ENCODE measurements at regions not wholly inside any gene's neighbourhood (a gene's known extent, or its start where the extent isn't known, plus 50 kb on each side); places are given as distances from the start of the nearest gene placed in this dataset.

DNA sequence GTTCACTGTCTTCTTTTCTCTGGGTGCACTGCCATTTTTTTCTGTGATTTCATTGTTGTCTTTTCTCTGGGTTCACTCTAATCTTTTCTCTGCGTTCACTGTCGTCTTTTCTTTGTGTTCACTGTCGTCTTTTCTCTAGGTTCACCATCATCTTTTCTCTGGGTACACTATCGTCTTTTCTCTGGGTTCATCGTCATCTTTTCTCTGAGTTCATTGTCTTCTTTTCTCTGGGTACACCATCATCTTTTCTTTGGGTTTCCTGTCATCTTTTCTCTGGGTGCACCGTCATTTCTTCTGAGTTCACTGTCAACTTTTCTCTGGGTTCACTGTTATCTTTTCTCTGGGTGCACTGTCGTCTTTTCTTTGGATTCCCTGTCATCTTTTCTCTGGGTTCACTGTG is 137.6 kb upstream of the MAP3K4 start:
- TF ChIP-seq, protein P1, sequence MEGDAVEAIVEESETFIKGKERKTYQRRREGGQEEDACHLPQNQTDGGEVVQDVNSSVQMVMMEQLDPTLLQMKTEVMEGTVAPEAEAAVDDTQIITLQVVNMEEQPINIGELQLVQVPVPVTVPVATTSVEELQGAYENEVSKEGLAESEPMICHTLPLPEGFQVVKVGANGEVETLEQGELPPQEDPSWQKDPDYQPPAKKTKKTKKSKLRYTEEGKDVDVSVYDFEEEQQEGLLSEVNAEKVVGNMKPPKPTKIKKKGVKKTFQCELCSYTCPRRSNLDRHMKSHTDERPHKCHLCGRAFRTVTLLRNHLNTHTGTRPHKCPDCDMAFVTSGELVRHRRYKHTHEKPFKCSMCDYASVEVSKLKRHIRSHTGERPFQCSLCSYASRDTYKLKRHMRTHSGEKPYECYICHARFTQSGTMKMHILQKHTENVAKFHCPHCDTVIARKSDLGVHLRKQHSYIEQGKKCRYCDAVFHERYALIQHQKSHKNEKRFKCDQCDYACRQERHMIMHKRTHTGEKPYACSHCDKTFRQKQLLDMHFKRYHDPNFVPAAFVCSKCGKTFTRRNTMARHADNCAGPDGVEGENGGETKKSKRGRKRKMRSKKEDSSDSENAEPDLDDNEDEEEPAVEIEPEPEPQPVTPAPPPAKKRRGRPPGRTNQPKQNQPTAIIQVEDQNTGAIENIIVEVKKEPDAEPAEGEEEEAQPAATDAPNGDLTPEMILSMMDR (IDR thresholded peaks at IDR 0.05) = no peak
- no peak for TF ChIP-seq POLR2A (IDR thresholded peaks at IDR 0.05)

Measured in Peyer's patch (tissue), 4 donors.